ENCODE measurements at regions not wholly inside any gene's neighbourhood (a gene's known extent, or its start where the extent isn't known, plus 50 kb on each side); places are given as distances from the start of the nearest gene placed in this dataset.

- no peak for TF ChIP-seq CTCF (optimal IDR thresholded peaks at IDR 0.05 in 1 of 3, IDR thresholded peaks at IDR 0.05 in 1 of 3, conservative IDR thresholded peaks at IDR 0.05 in 1 of 3; ENCODE audit: extremely low read depth in 1 of 3, insufficient read depth in 2 of 3, low read length in 3 of 3)
- TF ChIP-seq EZH2 (IDR thresholded peaks at IDR 0.05; ENCODE audit: low read length): no peak
Observed at GRCh38 chr2:67872481-67872880, 190.3 kb downstream of the C1D start.
